Activated naive CD4-positive, alpha-beta T cell (primary cell): ENCODE measurements at regions not wholly inside any gene's neighbourhood (a gene's known extent, or its start where the extent isn't known, plus 50 kb on each side); places are given as distances from the start of the nearest gene placed in this dataset.
"Not testable (repeated sequence)": the region's sequence is repeated elsewhere in the genome, so short reads cannot be mapped to it uniquely, and the experiment has no call there.

Experiments
- DNase-seq, 4 experiments: peaks; one replicate each; lab custom pipeline; 2025; lab: John Stamatoyannopoulos, UW

DNA sequence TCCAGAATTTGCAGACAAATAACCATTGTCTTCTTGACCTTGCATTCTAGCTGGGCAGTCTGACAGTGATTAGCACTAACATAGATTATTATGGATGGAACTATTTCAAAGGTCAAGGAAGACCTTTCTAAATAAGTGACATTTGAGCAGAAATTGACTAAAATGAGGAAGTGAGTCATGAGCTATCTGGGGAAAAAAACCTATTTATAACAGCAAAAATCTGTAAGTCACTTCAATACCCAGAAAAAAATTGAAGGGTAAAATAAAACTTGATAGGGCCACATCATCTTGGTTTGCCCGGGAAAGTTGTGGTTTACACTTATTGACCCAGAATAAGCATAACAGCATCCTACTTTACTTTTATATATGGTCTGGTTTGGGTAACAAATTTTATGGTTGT lies 414.6 kb upstream of the HS3ST1 start:
- no peak for DNase-seq

DNA sequence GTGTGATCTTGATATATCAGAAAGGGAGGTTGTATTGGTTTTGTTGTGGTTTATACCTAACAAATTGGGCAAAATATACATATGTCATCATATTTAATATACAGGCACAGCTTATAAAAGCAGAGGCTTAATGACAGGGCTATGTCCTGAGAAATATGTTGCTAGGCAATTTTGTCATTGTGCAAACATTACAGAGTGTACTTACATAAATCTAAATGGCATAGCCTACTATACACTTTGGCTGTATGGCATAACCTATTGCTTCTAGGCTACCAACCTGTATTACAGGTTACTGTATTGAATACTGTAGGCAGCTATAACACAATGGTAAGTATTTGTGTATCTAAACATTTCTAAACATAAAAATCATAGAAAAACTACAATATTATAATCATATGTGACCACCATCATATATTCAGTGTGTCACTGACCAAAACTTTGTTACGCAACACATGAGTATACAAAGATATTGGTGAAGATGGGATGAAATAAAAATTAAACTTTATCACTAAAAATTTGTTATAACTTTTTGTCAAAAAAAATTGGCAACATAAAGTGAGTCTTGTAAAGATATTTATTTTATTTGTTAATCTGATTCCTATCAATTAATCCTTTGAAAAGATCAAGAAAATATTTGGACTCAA lies 414.0 kb upstream of the HS3ST1 start:
- no peak for DNase-seq

DNA sequence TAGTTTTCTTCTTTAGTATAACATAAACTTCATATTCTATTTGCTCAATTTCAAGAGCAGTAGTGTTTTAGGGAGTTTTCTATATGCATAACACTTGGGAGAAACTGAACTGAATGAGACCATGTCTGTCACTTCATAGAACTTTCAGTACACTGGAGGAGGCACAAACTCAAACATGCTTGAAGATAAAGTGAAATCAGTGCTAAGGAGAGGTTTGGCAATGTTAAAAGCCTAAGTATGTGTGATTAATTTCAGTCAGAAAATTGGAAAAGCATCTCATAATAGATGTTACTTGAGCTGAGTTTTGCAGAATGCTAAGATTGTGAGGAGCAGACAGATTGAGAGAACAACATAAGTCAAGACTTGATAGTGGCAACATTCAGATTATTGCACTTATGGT lies 411.2 kb upstream of the HS3ST1 start:
- no peak for DNase-seq

DNA sequence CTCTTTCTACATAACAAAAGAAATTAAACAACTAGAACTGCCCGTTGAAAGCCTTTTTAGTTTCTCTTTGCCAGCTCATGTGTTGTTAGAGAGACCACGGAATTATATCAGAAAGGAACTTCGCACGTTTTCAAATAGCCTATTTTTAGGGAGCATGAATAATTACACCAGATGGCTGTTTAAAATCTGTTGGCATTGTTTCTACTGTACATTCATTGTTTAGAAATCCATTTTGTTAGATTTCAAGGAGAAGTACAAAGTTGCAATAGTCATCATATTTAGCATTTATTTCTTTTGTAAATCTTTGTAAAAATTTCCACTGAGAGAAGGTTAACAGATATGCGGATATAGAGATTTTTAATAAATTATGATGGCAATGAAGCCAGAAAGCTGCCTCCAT lies 403.0 kb upstream of the HS3ST1 start:
- no peak for DNase-seq

DNA sequence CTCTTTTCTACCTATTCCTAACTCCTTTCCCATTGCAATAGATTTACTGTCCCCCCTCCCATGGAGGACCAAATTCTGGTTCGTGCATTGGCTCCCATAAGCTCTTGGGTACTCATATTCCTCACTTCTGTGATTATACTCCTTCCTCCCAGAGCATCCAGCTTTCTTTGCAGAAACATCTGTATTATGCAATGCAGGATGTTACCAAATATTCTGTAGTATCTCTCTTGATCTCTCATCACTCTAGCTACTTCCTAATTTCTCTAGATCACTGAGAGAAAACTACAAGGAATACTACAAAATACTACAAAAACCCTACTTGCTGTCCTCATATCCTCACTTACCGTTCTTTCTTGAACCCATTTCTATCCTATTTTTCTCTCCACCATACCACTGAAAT lies 395.9 kb upstream of the HS3ST1 start:
- no peak for DNase-seq

DNA sequence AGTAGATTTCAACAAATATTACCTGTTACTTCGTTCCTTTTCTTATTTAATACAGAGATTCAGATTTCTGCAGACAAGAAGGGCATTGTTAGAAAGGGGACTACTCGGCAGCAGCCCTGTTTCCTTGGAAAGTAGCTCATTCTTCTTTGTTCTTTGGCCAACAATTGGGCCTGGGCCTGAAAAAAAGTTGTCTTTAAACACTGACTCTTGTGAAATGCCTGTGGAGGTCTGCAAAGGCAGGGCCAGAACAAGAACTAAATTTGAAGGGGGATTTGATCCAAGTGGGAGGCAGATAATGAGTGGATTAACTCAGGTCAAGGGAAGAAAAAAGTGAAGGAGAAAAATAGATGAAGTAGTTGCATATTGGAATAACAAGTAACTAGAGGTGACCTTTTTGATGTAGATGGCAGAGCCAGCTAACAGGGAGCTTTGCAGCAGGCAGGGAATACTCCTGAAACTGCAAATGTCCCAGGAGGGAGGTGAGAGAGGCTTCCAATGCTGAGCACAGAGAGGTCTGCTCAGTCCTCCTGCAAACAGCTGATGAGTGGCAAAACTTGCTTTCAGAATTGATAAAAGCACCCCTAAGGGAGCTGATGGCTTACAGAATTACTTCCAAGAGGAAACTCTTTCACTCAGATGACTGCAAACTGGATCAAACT lies 393.2 kb upstream of the HS3ST1 start:
- DNase-seq = no peak

DNA sequence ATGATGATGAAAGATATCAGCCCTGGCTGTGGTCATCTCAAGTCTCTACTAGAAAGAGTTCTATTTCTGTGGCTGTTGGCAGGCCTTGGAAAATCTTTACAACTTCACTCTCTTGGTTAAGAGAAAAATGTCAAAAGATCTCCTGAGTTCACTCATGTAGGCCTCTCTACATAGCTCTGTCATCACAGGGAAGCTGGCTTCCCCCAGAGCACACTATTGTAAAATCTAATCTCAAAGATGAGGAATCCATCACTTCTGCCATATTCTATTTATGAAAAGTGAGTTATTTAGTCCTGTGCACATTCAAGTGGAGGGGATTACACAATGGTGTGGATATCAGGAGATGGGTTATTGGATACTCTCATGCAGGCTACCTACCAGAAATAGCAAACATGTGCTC lies 388.4 kb upstream of the HS3ST1 start:
- no peak for DNase-seq

DNA sequence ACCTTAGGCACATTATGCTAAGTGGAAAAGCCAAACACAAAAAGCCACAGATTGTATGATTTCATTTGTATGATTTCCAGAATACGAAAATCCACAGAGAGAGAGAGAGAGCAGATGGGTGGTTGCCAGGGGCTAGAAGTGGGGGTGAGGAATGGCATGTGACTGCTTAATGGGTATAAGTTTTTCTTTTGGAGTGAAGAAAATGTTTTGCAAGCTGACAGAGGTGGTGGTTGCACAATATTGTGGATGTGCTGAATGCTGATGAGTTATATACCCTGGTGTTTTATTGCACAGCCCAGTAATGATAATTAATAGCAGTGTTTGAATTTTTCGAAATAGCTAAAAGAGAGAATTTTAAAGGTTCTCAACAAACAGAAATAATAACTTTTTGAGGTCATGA lies 386.1 kb upstream of the HS3ST1 start:
- no peak for DNase-seq

DNA sequence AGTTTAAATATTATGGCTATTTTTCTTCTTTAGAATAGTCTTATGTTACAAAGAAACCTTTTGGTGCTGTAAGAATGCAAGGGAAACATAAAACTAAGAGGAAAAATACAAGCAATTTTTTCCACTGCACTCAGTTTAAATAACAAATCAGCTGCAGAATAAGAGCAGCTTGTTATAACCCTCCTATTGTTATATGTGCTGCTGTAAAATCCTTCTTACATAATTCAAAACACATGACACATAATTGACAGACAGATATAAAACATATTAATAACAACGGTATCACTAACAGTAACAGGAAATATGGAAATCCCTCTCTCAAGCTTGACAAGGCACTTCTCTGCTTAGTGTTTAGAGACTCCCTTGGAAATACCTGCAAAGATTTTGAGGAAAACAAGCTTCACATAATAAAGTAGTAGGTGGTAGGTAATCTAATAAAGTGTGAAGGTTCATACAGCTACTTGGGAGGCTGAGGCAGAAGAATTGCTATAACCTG lies 385.3 kb upstream of the HS3ST1 start:
- DNase-seq = no peak

DNA sequence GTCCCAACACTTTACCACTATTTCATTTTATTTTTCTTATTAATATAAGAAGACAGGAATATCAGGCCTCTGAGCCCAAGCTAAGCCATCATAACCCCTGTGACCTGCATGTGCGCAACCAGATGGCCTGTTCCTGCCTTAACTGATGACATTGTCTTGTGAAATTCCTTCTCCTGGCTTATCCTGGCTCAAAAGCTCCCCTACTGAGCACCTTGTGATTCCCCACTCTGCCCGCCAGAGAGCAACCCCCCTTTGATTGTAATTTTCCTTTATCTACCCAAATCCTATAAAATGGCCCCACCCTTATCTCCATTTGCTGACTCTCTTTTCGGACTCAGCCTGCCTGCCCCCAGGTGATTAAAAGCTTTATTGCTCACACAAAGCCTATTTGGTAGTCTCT lies 382.8 kb upstream of the HS3ST1 start:
- not testable (repeated sequence) for DNase-seq

DNA sequence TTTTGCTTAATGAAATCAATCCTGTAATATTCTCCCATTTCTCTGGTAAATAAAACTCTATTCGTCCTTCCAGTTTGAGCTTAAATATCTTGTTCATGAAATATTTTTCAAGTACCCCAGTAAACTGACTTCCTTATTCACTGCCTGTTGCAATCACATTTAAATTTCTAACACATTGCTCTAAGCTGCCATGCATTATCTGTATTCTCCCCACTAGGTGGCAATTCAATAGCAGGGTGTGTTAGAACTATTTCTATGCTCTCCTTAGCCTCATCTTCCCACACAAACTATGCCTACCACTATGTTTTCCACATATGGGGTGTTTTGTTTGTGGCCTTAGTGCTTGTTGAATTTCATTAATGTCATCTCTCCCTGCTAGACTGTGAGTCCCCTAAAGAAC lies 377.1 kb upstream of the HS3ST1 start:
- no peak for DNase-seq

DNA sequence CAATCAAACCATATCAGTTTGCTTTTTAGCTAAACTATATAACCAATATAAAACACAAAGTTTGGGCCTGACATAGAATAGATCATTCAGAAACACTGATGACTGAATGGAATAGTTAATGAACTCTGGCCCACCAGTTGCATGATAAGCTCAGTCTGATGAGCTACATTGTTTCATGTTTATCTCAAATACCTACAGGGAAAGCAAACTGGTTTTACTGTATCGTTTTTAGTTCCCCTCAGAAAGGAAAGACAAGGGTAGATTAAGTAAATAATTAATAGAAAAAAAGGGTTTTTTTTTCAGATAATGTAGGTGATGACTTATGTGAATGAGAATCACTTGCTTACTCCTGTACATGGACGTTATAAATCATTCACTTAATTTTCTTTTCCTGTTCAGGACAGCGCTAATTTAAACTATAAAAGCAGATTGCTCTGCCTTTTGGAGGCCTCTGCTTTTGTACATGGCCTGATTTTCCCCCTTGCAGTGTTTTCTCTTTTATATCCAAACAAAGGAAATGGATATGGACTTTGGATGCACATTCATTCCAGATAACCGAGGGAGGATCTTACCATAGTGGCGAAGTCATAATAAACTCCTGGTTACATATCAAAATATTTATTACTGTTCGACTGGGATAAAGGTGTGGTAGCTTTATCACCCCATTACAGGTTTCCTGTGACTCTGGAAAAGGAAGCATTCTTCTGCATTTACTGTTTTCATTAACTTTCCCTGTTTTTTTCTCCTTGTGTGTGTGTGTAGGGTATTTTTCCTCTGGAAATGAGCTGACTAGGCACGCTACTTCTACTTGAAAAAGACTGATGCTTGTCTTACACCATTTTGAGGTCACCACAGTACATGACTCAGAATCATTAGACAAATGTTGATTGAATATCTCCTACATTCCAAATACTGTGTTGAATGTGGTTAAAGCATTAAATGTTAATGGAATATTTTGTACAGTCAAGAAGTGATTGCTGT lies 373.1 kb upstream of the HS3ST1 start:
- DNase-seq = no peak

DNA sequence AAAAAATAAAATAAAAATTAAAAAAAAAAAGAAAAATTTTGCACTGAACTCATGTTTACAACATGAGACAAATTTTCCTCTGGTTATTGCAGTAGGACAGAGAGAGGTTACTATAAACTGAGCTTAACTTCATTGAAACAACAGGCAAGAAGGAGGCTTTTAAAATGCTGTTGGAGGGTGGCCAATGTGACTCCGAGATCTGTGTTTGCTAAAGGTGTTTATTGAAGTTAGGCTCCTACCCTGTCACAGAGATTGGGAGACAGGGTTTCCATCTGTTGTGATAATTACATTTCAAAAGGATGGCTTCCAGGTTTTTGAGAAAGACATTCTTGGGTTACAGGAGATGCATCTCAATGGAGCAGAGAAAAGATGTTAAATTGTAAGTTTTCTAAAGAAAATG lies 370.5 kb upstream of the HS3ST1 start:
- DNase-seq = no peak

DNA sequence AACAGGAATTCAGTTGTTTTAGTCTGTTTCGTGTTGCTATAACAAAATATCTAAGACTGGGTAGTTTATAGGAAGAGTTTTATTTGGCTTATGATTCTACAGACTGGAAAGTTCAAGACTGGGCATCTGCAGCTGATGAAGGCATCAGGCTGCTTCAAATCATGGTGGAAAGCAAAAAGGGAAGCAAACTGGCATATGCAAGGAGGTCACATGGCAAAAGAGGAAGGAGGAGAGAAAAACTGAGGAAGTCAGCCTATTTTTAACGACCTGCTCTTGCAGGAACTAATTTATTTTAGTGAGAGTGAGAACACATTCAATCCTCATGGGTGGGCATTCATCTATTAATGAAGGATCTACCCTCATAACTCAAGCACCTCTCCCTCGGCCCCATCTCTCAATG lies 363.1 kb upstream of the HS3ST1 start:
- no peak for DNase-seq

DNA sequence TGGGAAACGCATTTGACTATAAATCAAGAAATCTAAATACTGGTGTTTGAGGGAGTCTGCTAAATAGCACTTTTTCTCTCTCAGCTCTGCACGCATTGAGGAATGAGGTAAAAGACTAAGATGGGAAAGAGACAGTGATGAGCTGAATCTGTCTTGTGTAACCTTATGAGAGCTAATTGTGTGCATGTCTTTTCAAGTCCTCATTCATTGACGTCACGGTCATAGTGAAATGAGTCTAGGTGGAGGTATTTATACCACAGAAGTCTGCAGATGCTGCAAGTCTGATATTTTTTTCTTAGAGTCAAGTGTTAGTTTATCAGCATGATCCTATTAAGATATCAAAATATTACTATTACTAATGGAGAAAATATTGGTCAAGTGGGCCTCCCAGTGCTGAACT lies 361.5 kb upstream of the HS3ST1 start:
- DNase-seq = no peak

DNA sequence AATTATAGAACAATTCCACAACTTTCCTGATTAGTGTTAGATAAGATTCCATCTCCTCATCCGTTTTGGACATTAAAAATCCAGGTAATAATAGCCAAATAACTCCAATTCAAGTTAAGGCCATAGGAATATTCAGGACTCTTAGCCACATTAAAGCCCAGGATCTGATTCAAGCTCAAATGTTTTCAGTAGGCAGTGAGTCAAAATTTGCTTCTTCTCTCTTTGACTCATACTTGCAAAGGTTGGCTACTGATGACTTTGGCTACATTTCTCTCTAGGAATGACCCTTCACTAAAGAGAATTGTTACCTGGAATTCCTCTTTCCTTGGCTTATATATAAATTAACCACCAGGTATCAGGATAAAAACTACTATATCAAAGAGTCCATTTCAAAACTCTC lies 354.9 kb upstream of the HS3ST1 start:
- no peak for DNase-seq

DNA sequence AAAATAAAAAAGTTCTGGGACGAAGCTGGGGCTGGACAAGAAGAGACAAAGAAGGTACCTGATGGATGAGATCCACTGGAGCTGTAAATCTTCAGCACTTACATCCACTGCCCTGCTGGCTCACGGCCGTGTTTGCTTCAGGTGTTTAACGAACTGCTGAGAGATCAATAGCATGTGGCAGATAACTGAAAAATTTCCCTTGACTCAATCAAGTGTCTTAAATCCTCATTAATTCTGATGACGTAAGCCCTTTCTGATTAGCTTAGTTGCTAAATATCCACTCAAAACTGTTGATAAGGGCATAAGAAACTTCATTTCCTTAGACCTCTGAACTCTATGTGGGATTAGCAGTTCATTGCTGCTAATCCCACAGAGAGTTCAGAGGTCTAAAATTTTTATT lies 354.2 kb upstream of the HS3ST1 start:
- DNase-seq = no peak

DNA sequence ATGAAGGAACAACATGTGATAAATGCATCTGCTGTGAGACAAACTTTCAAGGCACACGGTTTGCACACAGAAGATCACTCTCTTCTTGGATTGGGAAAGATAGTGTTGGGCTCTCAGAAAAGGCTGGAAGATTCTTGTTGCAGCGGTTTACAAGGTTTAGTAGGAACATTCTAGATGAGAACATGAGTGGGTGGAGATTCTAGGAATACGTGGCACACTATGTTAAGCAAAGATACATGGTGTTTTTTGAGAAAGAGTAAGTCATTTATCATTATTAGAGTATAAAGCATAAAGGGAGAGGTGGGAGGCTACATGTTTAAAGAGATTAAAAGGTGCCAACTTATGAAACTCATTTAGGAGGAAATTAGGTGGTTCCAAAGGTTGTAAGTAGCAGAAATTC lies 348.8 kb upstream of the HS3ST1 start:
- no peak for DNase-seq

DNA sequence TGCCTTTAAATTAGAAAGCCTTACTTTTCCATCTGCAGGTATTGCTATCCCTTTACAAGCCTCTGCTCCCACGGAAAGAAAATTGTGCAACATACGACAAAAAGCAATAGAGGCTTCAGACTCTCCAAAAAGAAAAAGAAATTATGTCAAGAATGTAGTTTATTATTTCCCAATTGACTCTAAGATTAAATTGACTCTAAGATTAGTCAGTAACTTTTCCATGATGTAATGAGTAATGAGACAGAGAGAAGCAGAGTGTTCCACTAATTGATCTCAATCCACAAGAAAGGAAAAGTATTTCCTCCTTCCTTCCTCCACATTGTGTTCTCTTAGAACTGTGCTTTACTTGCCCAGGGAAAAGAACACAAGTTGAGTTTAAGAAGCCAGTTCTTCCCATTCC lies 345.7 kb upstream of the HS3ST1 start:
- no peak for DNase-seq

DNA sequence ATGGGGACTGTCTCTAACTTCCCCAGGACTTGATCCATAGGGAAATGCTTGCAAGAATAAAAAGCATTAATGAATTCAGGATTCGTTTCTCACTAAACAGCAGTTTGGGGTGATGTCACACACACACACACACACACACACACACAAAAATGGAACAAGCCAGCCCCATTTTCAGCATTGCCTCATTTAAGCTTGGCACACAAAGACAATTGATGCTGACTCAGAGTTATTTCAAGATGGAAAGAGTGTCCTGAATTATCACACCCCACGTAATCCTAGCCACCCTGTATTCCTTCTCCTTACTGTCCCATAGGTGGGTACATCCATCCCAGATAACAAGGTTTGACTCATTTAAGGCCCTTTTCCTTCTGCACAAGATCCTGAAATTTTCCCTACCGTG lies 345.1 kb upstream of the HS3ST1 start:
- no peak for DNase-seq

DNA sequence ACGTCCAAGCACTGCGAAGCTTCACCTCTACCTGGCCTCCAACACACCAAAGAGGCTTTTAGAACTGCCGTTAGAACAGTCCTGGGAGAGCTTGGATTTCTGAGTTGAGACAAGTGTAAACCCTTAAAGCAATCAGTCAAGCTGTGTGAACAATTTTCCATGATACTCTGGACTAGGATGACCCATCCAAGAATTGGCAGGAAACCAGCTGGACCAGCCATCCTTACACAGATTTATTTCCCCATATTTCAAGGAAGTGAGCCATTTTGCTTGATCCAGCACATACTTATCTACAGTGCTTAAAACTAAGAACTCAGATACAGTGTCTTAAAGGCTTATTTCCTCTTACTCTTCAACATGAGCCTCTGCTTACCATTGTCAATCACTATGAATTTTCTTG lies 340.7 kb upstream of the HS3ST1 start:
- DNase-seq = no peak

DNA sequence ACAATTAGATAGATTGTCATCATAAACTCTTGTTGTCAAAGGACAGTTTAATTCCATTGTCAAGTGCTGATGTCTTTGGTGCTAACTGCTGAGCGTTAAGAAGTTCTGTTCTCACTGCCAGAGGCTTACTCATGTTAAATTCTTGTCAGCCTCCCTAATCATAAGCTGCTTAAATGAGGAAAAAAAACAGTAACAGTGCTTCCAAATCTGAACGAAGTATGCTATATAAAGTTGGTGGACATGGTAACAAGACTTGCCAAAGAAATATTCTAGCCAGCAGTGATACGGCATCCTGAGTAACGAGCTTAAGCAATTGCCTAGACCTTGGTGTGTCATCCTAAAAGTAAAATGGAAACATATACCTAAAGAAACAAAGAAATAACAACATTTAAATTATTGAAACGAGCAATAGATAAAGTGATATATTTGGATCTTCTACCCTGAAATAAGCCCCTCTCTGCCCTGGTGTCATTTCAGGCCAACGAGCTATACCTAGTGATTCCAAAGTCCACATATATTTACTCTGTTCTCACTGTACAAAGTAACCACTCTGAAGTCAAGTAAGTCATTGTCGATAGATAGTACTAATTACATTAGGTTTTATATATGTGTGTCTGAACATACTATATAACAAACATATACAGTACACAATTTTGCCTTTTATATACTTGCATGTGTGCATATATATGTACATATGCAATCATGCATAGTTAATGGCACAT lies 339.7 kb upstream of the HS3ST1 start:
- no peak for DNase-seq
